MCF 10A (cell line): ENCODE measurements at regions not wholly inside any gene's neighbourhood (a gene's known extent, or its start where the extent isn't known, plus 50 kb on each side); places are given as distances from the start of the nearest gene placed in this dataset.
A peak's percentile ranks its signal among the peaks of the same experiment; 100 is the strongest.

ENCODE experiments used
- BruUV-seq: library from RNA; stranded (reverse); fragments of 400-500 nt; replicated peaks from 2 replicates; lab custom pipeline; 2021; lab: Mats Ljungman, UMichigan
- CTCF ChIA-PET: fragments of 300-600 bp; sonication (Branson Sonifier 250); formaldehyde crosslinking; extraction: SDS; loops from one replicate; lab custom pipeline; 2021; ENCODE audit warnings: antibody characterized with exemption, inconsistent platforms; lab: Yijun Ruan, JAX
- POLR2A ChIA-PET: fragments of 300-600, 350-650 bp; sonication (Branson Sonifier 250); formaldehyde crosslinking; extraction: SDS; loops from one replicate; lab custom pipeline; 2020; ENCODE audit warnings: antibody characterized with exemption, inconsistent platforms; lab: Yijun Ruan, JAX
- DNase-seq: peaks from one replicate; pipeline ENCODE4 v3.0.0-alpha.2; 2018; ENCODE audit not compliant: unreplicated experiment
- H3K27ac Mint-ChIP-seq: one replicate; pipeline ENCODE4 v1.8.0; 2022; ENCODE audit warnings: mild to moderate bottlenecking, low read depth, mixed read lengths; ENCODE audit not compliant: unreplicated experiment
- H3K27me3 Mint-ChIP-seq: one replicate; pipeline ENCODE4 v1.8.0; 2022; ENCODE audit warnings: mixed read lengths; ENCODE audit not compliant: insufficient read depth, unreplicated experiment
- H3K36me3 Mint-ChIP-seq: one replicate; pipeline ENCODE4 v1.8.0; 2022; ENCODE audit warnings: mild to moderate bottlenecking, moderate library complexity, mixed read lengths; ENCODE audit not compliant: insufficient read depth, unreplicated experiment
- H3K4me1 Mint-ChIP-seq: one replicate; pipeline ENCODE4 v1.8.0; 2022; ENCODE audit warnings: mixed read lengths; ENCODE audit not compliant: insufficient read depth, unreplicated experiment
- H3K4me3 Mint-ChIP-seq: one replicate; pipeline ENCODE4 v1.8.0; 2022; ENCODE audit warnings: mild to moderate bottlenecking, moderate library complexity, mixed read lengths; ENCODE audit not compliant: unreplicated experiment
- H3K9me3 Mint-ChIP-seq: one replicate; pipeline ENCODE4 v1.8.0; 2022; ENCODE audit warnings: mixed read lengths; ENCODE audit not compliant: unreplicated experiment
- intact Hi-C: fragments of 100-400 bp; cut with micrococcal nuclease; formaldehyde crosslinking; loops from 2 replicates; pipeline ENCODE4 v1.14.1; 2022
- TF ChIP-seq, protein P1 (sequence below): fragments of 200-600 bp; IDR thresholded peaks from one replicate; pipeline ENCODE4 v1.8.0; 2022; ENCODE audit warnings: antibody characterized with exemption, mild to moderate bottlenecking; ENCODE audit not compliant: unreplicated experiment

DNA sequence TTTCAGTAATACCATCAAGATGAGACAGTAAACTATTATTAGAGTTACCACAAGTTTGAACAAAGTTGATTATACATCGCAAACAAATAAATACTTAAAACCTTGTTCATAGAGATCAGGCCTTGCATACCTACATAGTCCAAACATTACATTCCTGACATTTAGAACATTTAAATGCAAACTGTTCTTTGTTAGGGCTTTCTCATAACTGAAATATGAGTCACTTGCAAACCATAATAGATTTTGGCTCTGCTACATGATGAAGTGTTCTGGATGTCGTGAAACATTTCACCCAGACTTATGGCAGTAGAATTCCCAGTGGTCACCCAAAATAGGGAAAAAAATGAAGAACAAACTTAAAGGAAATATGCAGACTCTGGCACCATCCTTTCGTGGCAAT is 75.0 kb downstream of the FAT4 start:
- intact Hi-C loops = loop anchor here (1.0 to 10.0 kb wide), 2 partner anchors 73 to 355 kb away; no protein-coding TSS in a partner anchor
- no peaks in the 10 kb centered on the region for H3K27me3 Mint-ChIP-seq
- CTCF ChIA-PET = interaction anchor here (0.7 to 1.8 kb wide), 5 partner anchors 11 to 346 kb away, joined by 3 to 7 read pairs (median 4); partner anchors contain the start of gene FAT4
- H3K36me3 Mint-ChIP-seq = no peaks in the 10 kb centered on the region
- POLR2A ChIA-PET = interaction anchor here (0.6 to 3.8 kb wide), 6 partner anchors 20 to 297 kb away, joined by 3 to 32 read pairs (median 6); partner anchors contain the start of gene FAT4
- H3K4me3 Mint-ChIP-seq = peak overlapping the region; percentile 60
- no TSS peak for BruUV-seq
- TF ChIP-seq, protein P1, sequence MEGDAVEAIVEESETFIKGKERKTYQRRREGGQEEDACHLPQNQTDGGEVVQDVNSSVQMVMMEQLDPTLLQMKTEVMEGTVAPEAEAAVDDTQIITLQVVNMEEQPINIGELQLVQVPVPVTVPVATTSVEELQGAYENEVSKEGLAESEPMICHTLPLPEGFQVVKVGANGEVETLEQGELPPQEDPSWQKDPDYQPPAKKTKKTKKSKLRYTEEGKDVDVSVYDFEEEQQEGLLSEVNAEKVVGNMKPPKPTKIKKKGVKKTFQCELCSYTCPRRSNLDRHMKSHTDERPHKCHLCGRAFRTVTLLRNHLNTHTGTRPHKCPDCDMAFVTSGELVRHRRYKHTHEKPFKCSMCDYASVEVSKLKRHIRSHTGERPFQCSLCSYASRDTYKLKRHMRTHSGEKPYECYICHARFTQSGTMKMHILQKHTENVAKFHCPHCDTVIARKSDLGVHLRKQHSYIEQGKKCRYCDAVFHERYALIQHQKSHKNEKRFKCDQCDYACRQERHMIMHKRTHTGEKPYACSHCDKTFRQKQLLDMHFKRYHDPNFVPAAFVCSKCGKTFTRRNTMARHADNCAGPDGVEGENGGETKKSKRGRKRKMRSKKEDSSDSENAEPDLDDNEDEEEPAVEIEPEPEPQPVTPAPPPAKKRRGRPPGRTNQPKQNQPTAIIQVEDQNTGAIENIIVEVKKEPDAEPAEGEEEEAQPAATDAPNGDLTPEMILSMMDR = no peak
- H3K9me3 Mint-ChIP-seq = no peaks in the 10 kb centered on the region
- H3K4me1 Mint-ChIP-seq = peaks cover 33% of the 10 kb centered on the region
- H3K27ac Mint-ChIP-seq = peak overlapping the region; percentile 87
- DNase-seq = peak; percentile 76

DNA sequence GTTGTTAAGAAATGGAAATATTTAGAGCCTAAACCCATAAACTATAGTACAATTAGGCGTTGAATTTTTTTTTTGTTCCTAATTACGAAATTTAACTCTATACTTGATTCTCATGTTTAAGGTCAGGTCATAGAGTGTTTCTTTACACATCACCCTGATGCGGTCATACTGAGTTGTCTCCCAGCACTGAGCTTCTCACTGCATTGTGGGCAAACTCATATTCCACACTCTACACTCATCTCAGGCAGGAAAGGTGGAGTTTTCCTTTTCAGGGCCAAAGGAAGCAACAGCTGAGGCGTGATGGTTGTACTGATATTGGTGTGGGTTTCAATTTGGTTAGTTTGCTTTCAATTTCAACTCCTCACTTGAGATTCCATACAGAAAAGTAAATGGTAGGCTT is 75.4 kb downstream of the FAT4 start:
- Mint-ChIP-seq H3K36me3 (no peaks in the 10 kb centered on the region), H3K4me3 (peak overlapping the region; percentile 60), H3K4me1 (peaks cover 33% of the 10 kb centered on the region), H3K27me3 (no peaks in the 10 kb centered on the region), H3K27ac (peak overlapping the region; percentile 87), H3K9me3 (no peaks in the 10 kb centered on the region)
- BruUV-seq = no TSS peak
- intact Hi-C loops = loop anchor here (1.0 to 10.0 kb wide), 2 partner anchors 74 to 355 kb away; no protein-coding TSS in a partner anchor
- POLR2A ChIA-PET = interaction anchor here (0.6 to 3.8 kb wide), 7 partner anchors 20 to 1783 kb away, joined by 3 to 32 read pairs (median 4); partner anchors contain the start of gene FAT4
- peak; percentile 63 for DNase-seq
- CTCF ChIA-PET = interaction anchor here (0.7 to 1.8 kb wide), 5 partner anchors 12 to 346 kb away, joined by 3 to 7 read pairs (median 4); partner anchors contain the start of gene FAT4
- TF ChIP-seq, protein P1 = no peak

DNA sequence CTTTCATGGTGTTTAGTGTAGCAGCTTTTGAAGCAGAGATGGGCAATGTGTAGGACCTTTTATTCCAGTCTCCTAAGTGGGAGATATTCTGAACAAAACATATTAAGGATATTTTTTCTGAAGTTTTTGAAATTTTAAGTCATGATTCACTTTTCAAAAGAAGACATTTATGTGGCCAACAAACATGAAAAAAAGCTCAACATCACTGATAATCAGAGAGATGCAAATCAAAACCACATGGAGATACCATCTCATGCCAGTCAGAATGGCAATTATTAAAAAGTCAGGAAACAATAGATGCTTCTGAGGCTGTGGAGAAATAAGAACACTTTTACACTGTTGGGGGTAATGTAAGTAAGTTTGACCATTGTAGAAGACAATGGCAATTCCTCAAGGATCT is 76.0 kb downstream of the FAT4 start:
- peaks cover 33% of the 10 kb centered on the region for H3K4me1 Mint-ChIP-seq
- no peak for DNase-seq
- TF ChIP-seq, protein P1 = no peak
- H3K36me3 Mint-ChIP-seq = no peaks in the 10 kb centered on the region
- H3K4me3 Mint-ChIP-seq = peak overlapping the region; percentile 60
- no peaks in the 10 kb centered on the region for H3K27me3 Mint-ChIP-seq
- H3K9me3 Mint-ChIP-seq = no peaks in the 10 kb centered on the region
- BruUV-seq = no TSS peak
- intact Hi-C loops = loop anchor here (1.0 to 10.0 kb wide), 2 partner anchors 74 to 354 kb away; no protein-coding TSS in a partner anchor
- H3K27ac Mint-ChIP-seq = peak overlapping the region; percentile 87
- ChIA-PET POLR2A (interaction anchor here (0.7 to 3.8 kb wide), 6 partner anchors 20 to 1783 kb away, joined by 3 to 32 read pairs (median 6); partner anchors contain the start of gene FAT4), CTCF (interaction anchor here (0.7 to 1.8 kb wide), 4 partner anchors 12 to 76 kb away, joined by 4 to 7 read pairs (median 4); partner anchors contain the start of gene FAT4)

DNA sequence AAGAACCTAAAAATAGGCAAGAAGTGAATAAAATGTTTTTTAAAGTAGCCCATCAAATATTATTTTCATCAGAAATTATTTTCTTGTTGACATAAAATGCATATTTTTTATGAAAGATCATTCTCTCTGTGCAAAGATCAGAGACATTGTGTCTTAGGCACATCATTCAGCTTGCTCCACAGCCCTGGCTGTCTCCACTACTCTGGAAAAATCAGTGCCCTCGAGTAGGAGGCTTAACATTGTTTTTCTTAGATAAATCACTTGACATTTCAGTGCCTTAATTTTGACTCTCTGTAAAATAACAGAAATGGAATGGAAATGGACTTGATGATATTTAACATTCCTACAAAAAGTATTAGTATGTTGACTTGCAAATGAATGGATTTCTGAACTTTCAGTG is 77.9 kb downstream of the FAT4 start:
- BruUV-seq = no TSS peak
- CTCF ChIA-PET = interaction anchor here (0.8 to 1.5 kb wide), 2 partner anchors 77 to 535 kb away, joined by 3 to 4 read pairs; no protein-coding TSS in a partner anchor
- Mint-ChIP-seq H3K4me3 (no peak overlapping the region), H3K36me3 (no peaks in the 10 kb centered on the region), H3K27ac (no peak overlapping the region), H3K27me3 (no peaks in the 10 kb centered on the region), H3K9me3 (no peaks in the 10 kb centered on the region), H3K4me1 (peaks cover 35% of the 10 kb centered on the region)
- TF ChIP-seq, protein P1 = no peak
- intact Hi-C loops = loop anchor here (10.0 kb wide), 1 partner anchor 352 kb away; no protein-coding TSS in a partner anchor
- DNase-seq = no peak
- POLR2A ChIA-PET = interaction anchor here (0.7 kb wide), 1 partner anchor 407 kb away, joined by 3 read pairs; no protein-coding TSS in a partner anchor
